ENCODE measurements at regions not wholly inside any gene's neighbourhood (a gene's known extent, or its start where the extent isn't known, plus 50 kb on each side); places are given as distances from the start of the nearest gene placed in this dataset.

- H3K27me3 ChIP-seq (replicated peaks; ENCODE audit: insufficient read depth): no peaks in the 10 kb centered on the region
- DNase-seq (ENCODE audit: low spot score) (no peak), ATAC-seq (ENCODE audit: insufficient number of reproducible peaks, low FRiP score, low read depth) (no peak)
- H3K27ac ChIP-seq: no peak overlapping the region
- H3K36me3 ChIP-seq: no peaks in the 10 kb centered on the region
- H3K4me1 ChIP-seq (ENCODE audit: control insufficient read depth in 1 of 2, low read depth in 2 of 2): no peaks in the 10 kb centered on the region
- no peak for TF ChIP-seq CTCF (IDR thresholded peaks at IDR 0.05)
- no peaks in the 10 kb centered on the region for H3K9me3 ChIP-seq
- no peak overlapping the region for H3K4me3 ChIP-seq
Observed at GRCh38 chr12:116637589-116638150, 78.5 kb downstream of the MAP1LC3B2 start.

GRCh38 chr12:116636608-116637519, 77.7 kb downstream of the MAP1LC3B2 start:
- H3K9me3 ChIP-seq: no peaks in the 10 kb centered on the region
- TF ChIP-seq CTCF (IDR thresholded peaks at IDR 0.05): no peak
- no peaks in the 10 kb centered on the region for H3K4me1 ChIP-seq (ENCODE audit: control insufficient read depth in 1 of 2, low read depth in 2 of 2)
- no peak overlapping the region for H3K27ac ChIP-seq
- H3K27me3 ChIP-seq (replicated peaks; ENCODE audit: insufficient read depth): no peaks in the 10 kb centered on the region
- DNase-seq (ENCODE audit: low spot score) (no peak), ATAC-seq (ENCODE audit: insufficient number of reproducible peaks, low FRiP score, low read depth) (no peak)
- no peaks in the 10 kb centered on the region for H3K36me3 ChIP-seq
- H3K4me3 ChIP-seq: no peak overlapping the region

GRCh38 chr12:116635487-116635886, 76.3 kb downstream of the MAP1LC3B2 start:
- H3K4me3 ChIP-seq: no peak overlapping the region
- no peak for TF ChIP-seq CTCF (IDR thresholded peaks at IDR 0.05)
- ATAC-seq (ENCODE audit: insufficient number of reproducible peaks, low FRiP score, low read depth) (no peak), DNase-seq (ENCODE audit: low spot score) (no peak)
- H3K36me3 ChIP-seq: no peaks in the 10 kb centered on the region
- no peak overlapping the region for H3K27ac ChIP-seq
- H3K4me1 ChIP-seq (ENCODE audit: control insufficient read depth in 1 of 2, low read depth in 2 of 2): no peaks in the 10 kb centered on the region
- H3K9me3 ChIP-seq: no peaks in the 10 kb centered on the region
- no peaks in the 10 kb centered on the region for H3K27me3 ChIP-seq (replicated peaks; ENCODE audit: insufficient read depth)

- H3K27me3 ChIP-seq (replicated peaks; ENCODE audit: insufficient read depth): no peaks in the 10 kb centered on the region
- ATAC-seq (ENCODE audit: insufficient number of reproducible peaks, low FRiP score, low read depth) (no peak), DNase-seq (ENCODE audit: low spot score) (no peak)
- H3K9me3 ChIP-seq: no peaks in the 10 kb centered on the region
- H3K27ac ChIP-seq: no peak overlapping the region
- no peaks in the 10 kb centered on the region for H3K36me3 ChIP-seq
- H3K4me3 ChIP-seq: no peak overlapping the region
- H3K4me1 ChIP-seq (ENCODE audit: control insufficient read depth in 1 of 2, low read depth in 2 of 2): no peaks in the 10 kb centered on the region
- no peak for TF ChIP-seq CTCF (IDR thresholded peaks at IDR 0.05)
Observed at GRCh38 chr12:116633476-116633875, 74.3 kb downstream of the MAP1LC3B2 start.

- Histone ChIP-seq H3K36me3 (no peaks in the 10 kb centered on the region), H3K4me1 (ENCODE audit: control insufficient read depth in 1 of 2, low read depth in 2 of 2) (no peaks in the 10 kb centered on the region), H3K9me3 (no peaks in the 10 kb centered on the region), H3K27me3 (replicated peaks; ENCODE audit: insufficient read depth) (no peaks in the 10 kb centered on the region), H3K27ac (no peak overlapping the region), H3K4me3 (no peak overlapping the region)
- ATAC-seq (ENCODE audit: insufficient number of reproducible peaks, low FRiP score, low read depth) (no peak), DNase-seq (ENCODE audit: low spot score) (no peak)
- no peak for TF ChIP-seq CTCF (IDR thresholded peaks at IDR 0.05)
Observed at GRCh38 chr12:116631619-116632018, 72.4 kb downstream of the MAP1LC3B2 start.

Measured in thoracic aorta (tissue), 2 donors.